OCI-LY3 (cell line): ENCODE measurements at regions not wholly inside any gene's neighbourhood (a gene's known extent, or its start where the extent isn't known, plus 50 kb on each side); places are given as distances from the start of the nearest gene placed in this dataset.

ENCODE experiments used
- EZH2phosphoT487 ChIP-seq: fragments of 200-600 bp; shearing (Covaris generic); IDR thresholded peaks from 2 replicates; pipeline ENCODE4 v1.6.1; 2018; ENCODE audit warnings: antibody characterized with exemption, mixed run types, low read depth
- TF ChIP-seq, protein P1 (sequence below): fragments of 200-600, 300-600 bp; sonication (generic); IDR thresholded peaks from 2 replicates; pipeline ENCODE4 v1.5.1; 2014; ENCODE audit warnings: antibody characterized with exemption, low read length, low read depth

DNA sequence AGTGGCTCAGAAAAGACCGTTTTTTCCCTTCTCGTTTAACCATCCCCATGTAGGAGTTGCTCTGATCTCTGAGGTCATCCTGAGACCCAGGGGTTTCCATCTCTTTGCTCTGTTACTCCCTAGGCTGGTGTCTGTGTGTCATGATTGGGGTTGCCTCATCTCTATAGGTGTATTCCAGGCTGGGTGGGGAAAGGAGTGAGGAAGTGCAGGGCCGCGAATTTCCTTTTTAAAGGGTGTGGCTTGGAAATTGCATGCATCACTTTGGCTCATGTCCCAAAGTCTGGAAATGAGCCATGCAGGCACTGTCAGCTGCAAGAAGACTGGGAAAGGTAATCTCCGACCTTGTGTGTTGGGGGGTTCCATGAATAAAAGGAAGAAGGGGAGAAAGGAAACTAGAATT is 201.9 kb downstream of the AACS start:
- TF ChIP-seq, protein P1, sequence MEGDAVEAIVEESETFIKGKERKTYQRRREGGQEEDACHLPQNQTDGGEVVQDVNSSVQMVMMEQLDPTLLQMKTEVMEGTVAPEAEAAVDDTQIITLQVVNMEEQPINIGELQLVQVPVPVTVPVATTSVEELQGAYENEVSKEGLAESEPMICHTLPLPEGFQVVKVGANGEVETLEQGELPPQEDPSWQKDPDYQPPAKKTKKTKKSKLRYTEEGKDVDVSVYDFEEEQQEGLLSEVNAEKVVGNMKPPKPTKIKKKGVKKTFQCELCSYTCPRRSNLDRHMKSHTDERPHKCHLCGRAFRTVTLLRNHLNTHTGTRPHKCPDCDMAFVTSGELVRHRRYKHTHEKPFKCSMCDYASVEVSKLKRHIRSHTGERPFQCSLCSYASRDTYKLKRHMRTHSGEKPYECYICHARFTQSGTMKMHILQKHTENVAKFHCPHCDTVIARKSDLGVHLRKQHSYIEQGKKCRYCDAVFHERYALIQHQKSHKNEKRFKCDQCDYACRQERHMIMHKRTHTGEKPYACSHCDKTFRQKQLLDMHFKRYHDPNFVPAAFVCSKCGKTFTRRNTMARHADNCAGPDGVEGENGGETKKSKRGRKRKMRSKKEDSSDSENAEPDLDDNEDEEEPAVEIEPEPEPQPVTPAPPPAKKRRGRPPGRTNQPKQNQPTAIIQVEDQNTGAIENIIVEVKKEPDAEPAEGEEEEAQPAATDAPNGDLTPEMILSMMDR, result no peak
- TF ChIP-seq EZH2phosphoT487, result no peak
